ENCODE measurements at regions not wholly inside any gene's neighbourhood (a gene's known extent, or its start where the extent isn't known, plus 50 kb on each side); places are given as distances from the start of the nearest gene placed in this dataset.

DNA sequence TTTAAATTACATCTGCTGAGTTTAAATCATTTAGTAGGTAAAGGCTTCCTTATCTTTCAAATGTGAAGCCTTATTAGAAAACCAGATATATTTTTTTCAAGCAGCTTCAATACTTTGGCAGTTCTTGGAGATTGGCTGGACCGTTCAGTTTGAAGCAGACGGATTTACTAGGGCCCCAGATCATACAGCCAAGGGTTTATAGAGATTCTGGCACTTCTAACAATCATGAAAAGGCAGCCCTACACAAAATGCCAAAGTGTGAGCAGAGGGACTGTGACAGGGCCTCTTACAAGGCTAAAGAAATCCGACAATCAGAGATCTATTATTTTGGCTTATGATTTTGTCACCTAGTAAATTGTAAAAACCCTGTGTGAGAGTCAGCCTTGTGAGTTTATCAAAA lies 162.8 kb upstream of the SLC38A2 start:
- H3K9ac ChIP-seq = no peak overlapping the region
- H3K9me3 ChIP-seq = no peaks in the 10 kb centered on the region
- H3K36me3 ChIP-seq (replicated peaks in 1 of 2; ENCODE audit: control insufficient read depth in 1 of 2, insufficient read depth in 2 of 2, low read length in 1 of 2) = no peaks in the 10 kb centered on the region
- H3K79me2 ChIP-seq (ENCODE audit: insufficient read depth) = no peaks in the 10 kb centered on the region
- no peaks in the 10 kb centered on the region for H3K27me3 ChIP-seq (ENCODE audit: insufficient read depth)
- ChIA-PET POLR2A (no interaction called here), CTCF (interaction anchor here (1.3 kb wide), 1 partner anchor 12 kb away, joined by 4 read pairs; no protein-coding TSS in a partner anchor)
- H3K4me2 ChIP-seq = no peak overlapping the region
- 70% methylated on average over 3 of the region's 3 CpGs for WGBS (ENCODE audit: low lambda C conversion rate)
- no peak for DNase-seq
- H4K20me1 ChIP-seq (ENCODE audit: insufficient read depth) = no peaks in the 10 kb centered on the region
- no peak overlapping the region for H2AFZ ChIP-seq (ENCODE audit: low read depth)
- H3K4me1 ChIP-seq (ENCODE audit: control insufficient read depth in 1 of 2, insufficient read depth in 2 of 2, low read depth in 1 of 2, low read length in 1 of 2) = peaks cover 0 to 12% of the 10 kb centered on the region in 2 experiments; a peak in 2 of 4 replicates
- H3F3A ChIP-seq (replicated peaks; ENCODE audit: insufficient read depth) = no peaks in the 10 kb centered on the region
- no peak overlapping the region for H3K27ac ChIP-seq (ENCODE audit: low read depth in 2 of 2, low read length in 1 of 2)
- no peak overlapping the region for H3K4me3 ChIP-seq (ENCODE audit: low read depth in 2 of 2, low read length in 1 of 2)
- H3K9me2 ChIP-seq = no peaks in the 10 kb centered on the region
- TF ChIP-seq FOXJ3 (CRISPR knock-in tag; IDR thresholded peaks at IDR 0.05) (no peak), TEAD4 (IDR thresholded peaks at IDR 0.05; ENCODE audit: borderline replicate concordance, insufficient read depth) (no peak), NRF1 (IDR thresholded peaks at IDR 0.05; ENCODE audit: low read depth, low read length) (no peak), FOSL2 (IDR thresholded peaks at IDR 0.05; ENCODE audit: borderline replicate concordance, low read depth) (no peak), SMC3 (IDR thresholded peaks at IDR 0.05; ENCODE audit: low read depth, low read length) (no peak), NFIC (IDR thresholded peaks at IDR 0.05; ENCODE audit: borderline replicate concordance) (no peak), POLR2AphosphoS5 (IDR thresholded peaks at IDR 0.05; ENCODE audit: low read depth, low read length) (no peak), RCOR1 (IDR thresholded peaks at IDR 0.05; ENCODE audit: low read length) (no peak), RAD21 (IDR thresholded peaks at IDR 0.05; ENCODE audit: low read length) (no peak), SIN3A (IDR thresholded peaks at IDR 0.05; ENCODE audit: borderline replicate concordance, low read depth, low read length) (no peak)
- TF ChIP-seq, protein P1, sequence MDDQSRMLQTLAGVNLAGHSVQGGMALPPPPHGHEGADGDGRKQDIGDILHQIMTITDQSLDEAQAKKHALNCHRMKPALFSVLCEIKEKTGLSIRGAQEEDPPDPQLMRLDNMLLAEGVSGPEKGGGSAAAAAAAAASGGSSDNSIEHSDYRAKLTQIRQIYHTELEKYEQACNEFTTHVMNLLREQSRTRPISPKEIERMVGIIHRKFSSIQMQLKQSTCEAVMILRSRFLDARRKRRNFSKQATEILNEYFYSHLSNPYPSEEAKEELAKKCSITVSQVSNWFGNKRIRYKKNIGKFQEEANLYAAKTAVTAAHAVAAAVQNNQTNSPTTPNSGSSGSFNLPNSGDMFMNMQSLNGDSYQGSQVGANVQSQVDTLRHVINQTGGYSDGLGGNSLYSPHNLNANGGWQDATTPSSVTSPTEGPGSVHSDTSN (IDR thresholded peaks at IDR 0.05) = no peak
- TF ChIP-seq, protein P2, sequence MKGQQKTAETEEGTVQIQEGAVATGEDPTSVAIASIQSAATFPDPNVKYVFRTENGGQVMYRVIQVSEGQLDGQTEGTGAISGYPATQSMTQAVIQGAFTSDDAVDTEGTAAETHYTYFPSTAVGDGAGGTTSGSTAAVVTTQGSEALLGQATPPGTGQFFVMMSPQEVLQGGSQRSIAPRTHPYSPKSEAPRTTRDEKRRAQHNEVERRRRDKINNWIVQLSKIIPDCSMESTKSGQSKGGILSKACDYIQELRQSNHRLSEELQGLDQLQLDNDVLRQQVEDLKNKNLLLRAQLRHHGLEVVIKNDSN (IDR thresholded peaks at IDR 0.05; ENCODE audit: borderline replicate concordance, low read depth) = no peak
- TF ChIP-seq, protein P3, sequence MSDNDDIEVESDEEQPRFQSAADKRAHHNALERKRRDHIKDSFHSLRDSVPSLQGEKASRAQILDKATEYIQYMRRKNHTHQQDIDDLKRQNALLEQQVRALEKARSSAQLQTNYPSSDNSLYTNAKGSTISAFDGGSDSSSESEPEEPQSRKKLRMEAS (IDR thresholded peaks at IDR 0.05; ENCODE audit: low read depth) = no peak

DNA sequence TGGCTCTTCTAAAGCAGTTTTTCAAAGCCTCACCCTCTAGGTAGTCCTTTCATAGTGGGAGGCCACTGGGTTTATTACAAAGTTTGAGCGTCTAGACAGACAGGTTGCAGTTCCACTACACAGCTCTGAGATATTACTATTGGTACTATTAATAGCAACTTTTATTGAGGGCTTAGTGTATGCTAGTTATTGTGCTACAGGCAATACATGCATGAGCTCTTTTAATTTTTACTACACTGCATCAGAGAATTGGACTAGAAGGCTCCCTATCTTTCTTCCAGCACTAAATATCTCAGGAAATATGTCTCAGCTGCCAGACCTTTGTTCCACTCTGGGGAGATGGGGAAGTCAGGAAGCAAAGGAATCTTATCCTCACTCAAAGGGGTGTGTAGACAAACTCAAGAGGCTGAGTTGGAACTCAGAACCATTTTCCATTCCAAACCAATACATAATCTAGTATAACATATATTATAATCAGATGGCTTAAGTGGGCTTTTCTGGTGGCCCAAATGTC lies 161.8 kb upstream of the SLC38A2 start:
- WGBS (ENCODE audit: low lambda C conversion rate) = 83% methylated on average over 1 of the region's 1 CpG
- no peak overlapping the region for H3K27ac ChIP-seq (ENCODE audit: low read depth in 2 of 2, low read length in 1 of 2)

More for the DNA sequence above, 161.8 kb upstream of the SLC38A2 start:
- Histone ChIP-seq H3K36me3 (replicated peaks in 1 of 2; ENCODE audit: control insufficient read depth in 1 of 2, insufficient read depth in 2 of 2, low read length in 1 of 2) (no peaks in the 10 kb centered on the region), H4K20me1 (ENCODE audit: insufficient read depth) (no peaks in the 10 kb centered on the region), H3K79me2 (ENCODE audit: insufficient read depth) (no peaks in the 10 kb centered on the region), H3K9ac (no peak overlapping the region), H3K9me2 (no peaks in the 10 kb centered on the region), H3K9me3 (peaks cover 4% of the 10 kb centered on the region; the same call in 1 of the 2 replicates), H3K4me2 (no peak overlapping the region), H3K4me3 (ENCODE audit: low read depth in 2 of 2, low read length in 1 of 2) (no peak overlapping the region), H3K4me1 (ENCODE audit: control insufficient read depth in 1 of 2, insufficient read depth in 2 of 2, low read depth in 1 of 2, low read length in 1 of 2) (peaks cover 0 to 12% of the 10 kb centered on the region in 2 experiments; a peak in 2 of 4 replicates), H3K27me3 (ENCODE audit: insufficient read depth) (no peaks in the 10 kb centered on the region), H2AFZ (ENCODE audit: low read depth) (no peak overlapping the region), H3F3A (replicated peaks; ENCODE audit: insufficient read depth) (no peaks in the 10 kb centered on the region)
- CTCF ChIA-PET = interaction anchor here (1.3 kb wide), 1 partner anchor 11 kb away, joined by 4 read pairs; no protein-coding TSS in a partner anchor
- no peak for DNase-seq
- no peak for TF ChIP-seq TAF1 (IDR thresholded peaks at IDR 0.05; ENCODE audit: borderline replicate concordance, low read depth, low read length)
- POLR2A ChIA-PET = no interaction called here
